MCF 10A (cell line): ENCODE measurements at regions not wholly inside any gene's neighbourhood (a gene's known extent, or its start where the extent isn't known, plus 50 kb on each side); places are given as distances from the start of the nearest gene placed in this dataset.

Experiments used
- BruUV-seq: library from RNA; stranded (reverse); fragments of 400-500 nt; replicated peaks from 2 replicates; lab custom pipeline; 2021; lab: Mats Ljungman, UMichigan
- CTCF ChIA-PET: fragments of 300-600 bp; sonication (Branson Sonifier 250); formaldehyde crosslinking; extraction: SDS; loops from one replicate; lab custom pipeline; 2021; ENCODE audit warnings: antibody characterized with exemption, inconsistent platforms; lab: Yijun Ruan, JAX
- POLR2A ChIA-PET: fragments of 300-600, 350-650 bp; sonication (Branson Sonifier 250); formaldehyde crosslinking; extraction: SDS; loops from one replicate; lab custom pipeline; 2020; ENCODE audit warnings: antibody characterized with exemption, inconsistent platforms; lab: Yijun Ruan, JAX
- DNase-seq: peaks from one replicate; pipeline ENCODE4 v3.0.0-alpha.2; 2018; ENCODE audit not compliant: unreplicated experiment
- H3K27ac Mint-ChIP-seq: one replicate; pipeline ENCODE4 v1.8.0; 2022; ENCODE audit warnings: mild to moderate bottlenecking, low read depth, mixed read lengths; ENCODE audit not compliant: unreplicated experiment
- H3K27me3 Mint-ChIP-seq: one replicate; pipeline ENCODE4 v1.8.0; 2022; ENCODE audit warnings: mixed read lengths; ENCODE audit not compliant: insufficient read depth, unreplicated experiment
- H3K36me3 Mint-ChIP-seq: one replicate; pipeline ENCODE4 v1.8.0; 2022; ENCODE audit warnings: mild to moderate bottlenecking, moderate library complexity, mixed read lengths; ENCODE audit not compliant: insufficient read depth, unreplicated experiment
- H3K4me1 Mint-ChIP-seq: one replicate; pipeline ENCODE4 v1.8.0; 2022; ENCODE audit warnings: mixed read lengths; ENCODE audit not compliant: insufficient read depth, unreplicated experiment
- H3K4me3 Mint-ChIP-seq: one replicate; pipeline ENCODE4 v1.8.0; 2022; ENCODE audit warnings: mild to moderate bottlenecking, moderate library complexity, mixed read lengths; ENCODE audit not compliant: unreplicated experiment
- H3K9me3 Mint-ChIP-seq: one replicate; pipeline ENCODE4 v1.8.0; 2022; ENCODE audit warnings: mixed read lengths; ENCODE audit not compliant: unreplicated experiment
- CTCF ChIP-seq: fragments of 200-600 bp; IDR thresholded peaks from one replicate; pipeline ENCODE4 v1.8.0; 2022; ENCODE audit warnings: antibody characterized with exemption, mild to moderate bottlenecking; ENCODE audit not compliant: unreplicated experiment
- intact Hi-C: fragments of 100-400 bp; cut with micrococcal nuclease; formaldehyde crosslinking; loops from 2 replicates; pipeline ENCODE4 v1.14.1; 2022

GRCh38 chr20:52736507-52736906 lies 235.7 kb upstream of the TSHZ2 start:
- Mint-ChIP-seq H3K27me3 (peaks cover 74% of the 10 kb centered on the region), H3K4me1 (no peaks in the 10 kb centered on the region), H3K9me3 (no peaks in the 10 kb centered on the region), H3K27ac (no peak overlapping the region), H3K36me3 (no peaks in the 10 kb centered on the region), H3K4me3 (no peak overlapping the region)
- DNase-seq = no peak
- intact Hi-C loops = no loop called here
- CTCF ChIA-PET = interaction anchor here (0.6 to 1.3 kb wide), 5 partner anchors 11 to 1907 kb away, joined by 3 to 5 read pairs (median 3); no protein-coding TSS in a partner anchor
- TF ChIP-seq CTCF = no peak
- POLR2A ChIA-PET = no interaction called here
- no TSS peak for BruUV-seq

DNA sequence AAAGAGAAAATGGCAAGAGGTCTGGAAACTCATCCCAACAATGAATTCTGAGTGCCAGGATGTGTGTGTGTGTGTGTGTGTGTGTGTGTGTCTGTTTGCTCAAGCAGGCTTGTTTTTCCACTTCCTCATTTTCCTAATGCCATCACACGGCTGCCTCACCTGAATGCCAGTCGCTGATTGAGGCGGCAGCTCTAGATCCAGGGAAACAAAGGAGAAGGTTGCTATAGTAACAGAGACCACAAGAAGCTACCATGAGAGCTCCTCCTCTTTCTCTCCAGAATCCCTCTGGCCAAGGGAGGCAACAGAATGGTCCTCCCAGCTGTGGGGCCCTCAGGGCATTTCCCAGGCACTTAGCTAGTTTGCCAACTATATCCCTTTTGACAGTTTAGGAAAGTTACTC lies 241.1 kb upstream of the TSHZ2 start:
- intact Hi-C loops = no loop called here
- no peak for DNase-seq
- no peak overlapping the region for H3K27ac Mint-ChIP-seq
- H3K4me3 Mint-ChIP-seq = no peak overlapping the region
- ChIA-PET POLR2A (no interaction called here), CTCF (interaction anchor here (0.6 kb wide), 1 partner anchor 173 kb away, joined by 3 read pairs; no protein-coding TSS in a partner anchor)
- no peaks in the 10 kb centered on the region for H3K36me3 Mint-ChIP-seq
- H3K27me3 Mint-ChIP-seq = peaks cover 20% of the 10 kb centered on the region
- H3K9me3 Mint-ChIP-seq = peaks cover 7% of the 10 kb centered on the region
- H3K4me1 Mint-ChIP-seq = no peaks in the 10 kb centered on the region
- BruUV-seq = no TSS peak
- no peak for TF ChIP-seq CTCF

- Mint-ChIP-seq H3K27ac (no peak overlapping the region), H3K36me3 (no peaks in the 10 kb centered on the region), H3K4me3 (no peak overlapping the region), H3K27me3 (peaks cover 11% of the 10 kb centered on the region), H3K9me3 (peaks cover 7% of the 10 kb centered on the region), H3K4me1 (no peaks in the 10 kb centered on the region)
- ChIA-PET CTCF (no interaction called here), POLR2A (interaction anchor here (0.6 to 1.0 kb wide), 2 partner anchors 16 to 364 kb away, joined by 3 to 4 read pairs; no protein-coding TSS in a partner anchor)
- DNase-seq = no peak
- TF ChIP-seq CTCF = no peak
- no TSS peak for BruUV-seq
- intact Hi-C loops = no loop called here
Measured at GRCh38 chr20:52727740-52728456, 244.3 kb upstream of the TSHZ2 start.

GRCh38 chr20:52724541-52724940 lies 247.6 kb upstream of the TSHZ2 start:
- H3K36me3 Mint-ChIP-seq = no peaks in the 10 kb centered on the region
- H3K9me3 Mint-ChIP-seq = no peaks in the 10 kb centered on the region
- intact Hi-C loops = no loop called here
- H3K27ac Mint-ChIP-seq = no peak overlapping the region
- ChIA-PET POLR2A (no interaction called here), CTCF (interaction anchor here (0.6 kb wide), 1 partner anchor 378 kb away, joined by 3 read pairs; no protein-coding TSS in a partner anchor)
- no peak for TF ChIP-seq CTCF
- no peak for DNase-seq
- peaks cover 13% of the 10 kb centered on the region for H3K27me3 Mint-ChIP-seq
- BruUV-seq = no TSS peak
- no peaks in the 10 kb centered on the region for H3K4me1 Mint-ChIP-seq
- no peak overlapping the region for H3K4me3 Mint-ChIP-seq
